Heart right ventricle (tissue), 16 donors: ENCODE measurements at regions not wholly inside any gene's neighbourhood (a gene's known extent, or its start where the extent isn't known, plus 50 kb on each side); places are given as distances from the start of the nearest gene placed in this dataset.

Experiments used
- ATAC-seq, 8 donors: fragments of 200-7000 bp; cut with Tn5 transposase; one replicate each; pipeline ENCODE4 v1.9.1; 2020; ENCODE audit warnings: mild to moderate bottlenecking in 8 of 8, moderate library complexity in 8 of 8, moderate number of reproducible peaks in 1 of 8
- DNase-seq, 2 donors: peaks; one replicate each; pipeline ENCODE4 v3.0.0-alpha.2; 2020
- H3K27ac ChIP-seq, 10 donors: fragments of 200-600 bp; sonication (generic) in 2 of 10; one replicate each; pipeline versions ENCODE4 v1.5.0 to v1.8.0; 2020 to 2022; ENCODE audit warnings: mild to moderate bottlenecking in 3 of 10
- H3K27me3 ChIP-seq, 7 donors: fragments of 200-600 bp; one replicate each; pipeline ENCODE4 v1.8.0; 2021 to 2022; ENCODE audit warnings: mild to moderate bottlenecking in 2 of 7
- H3K36me3 ChIP-seq, 9 donors: fragments of 200-600 bp; sonication (generic) in 1 of 9; one replicate each; pipeline versions ENCODE4 v1.5.0 to v1.8.0; 2020 to 2022; ENCODE audit warnings: mild to moderate bottlenecking in 2 of 9
- H3K4me1 ChIP-seq, 9 donors: fragments of 200-600 bp; sonication (generic) in 1 of 9; one replicate each; pipeline versions ENCODE4 v1.5.0 to v1.8.0; 2020 to 2022; ENCODE audit warnings: mild to moderate bottlenecking in 4 of 9
- H3K4me3 ChIP-seq, 10 donors: fragments of 200-600 bp; sonication (generic) in 2 of 10; one replicate each; pipeline versions ENCODE4 v1.5.0 to v1.8.0; 2020 to 2022; ENCODE audit warnings: mild to moderate bottlenecking in 7 of 10, moderate library complexity in 2 of 10
- H3K9me3 ChIP-seq, 11 donors: fragments of 200-600 bp in 10 of 11; sonication (generic) in 2 of 11; one replicate each; pipeline versions ENCODE4 v1.5.0 to v1.8.0; 2013 to 2022; ENCODE audit warnings: mild to moderate bottlenecking in 2 of 11, control low read depth in 1 of 11, moderate library complexity in 1 of 11
- CTCF ChIP-seq, 9 donors: fragments of 200-600 bp; sonication (generic) in 2 of 9; IDR thresholded peaks; one replicate each; pipeline versions ENCODE4 v1.5.0 to v1.8.0; 2021 to 2022; ENCODE audit warnings: antibody characterized with exemption in 9 of 9, mild to moderate bottlenecking in 5 of 9, moderate library complexity in 1 of 9
- WGBS, 2 donors: extraction: QIAGEN DNeasy Blood & Tissue Kit; methylation state at CpG; one replicate each; pipeline ENCODE4 v1.1.7; 2013; ENCODE audit warnings: inconsistent platforms in 1 of 2; 5-methylcytosine and 5-hydroxymethylcytosine counted together
- intact Hi-C, 10 donors: fragments of 100-400 bp; cut with DNase I; formaldehyde crosslinking; loops; one replicate each; pipeline versions ENCODE4 v1.11.1 to v1.14.2; 2022
- donor health status: Arrhythmogenic right ventricular cardiomyopathy.
- donor health status: ischemic (EF 13 %, LVEDD 7.1; RV severe dilation, severe dysfunction).
- donor health status: healthy with polysubstance abuse.
- donor health status: DM: no; HTN: yes; CAD: no.
- donor health status: DM: no; HTN: no; CAD: no.
- donor health status: ischemic (EF 25% LVEDD 6.9; RV normal size, moderate dysfunction).
- donor health status: ischemic (EF 25% LVEDD 5.7; RV mildly dilated, moderate dysfunction).
- donor health status: healthy.
- donor health status: DM: yes; HTN: yes; CAD: no.
- donor health status: Ischemic cardiomyopathy.
- donor health status: ischemic (EF 35%, LVEDD 5.7; RV mildly dilated, moderate dysfunction).
- donor health status: nonischemic (EF 11% LVEDD 7.7; RV severe dilation, severe dysfunction).
- donor health status: DM: yes; HTN: yes; CAD: no.
- donor health status: PGD.
- donor health status: ischemic (EF 29% LVEDD 5.4; RV normal size, mild dysfunction).
- donor health status: nonischemic (EF 23%, LVEDD 6.1; RV moderate dilation, normal function).

GRCh38 chr5:133758641-133759040 lies 146.3 kb upstream of the FSTL4 start:
- Histone ChIP-seq H3K4me1 (no peaks in the 10 kb centered on the region), H3K9me3 (no peaks in the 10 kb centered on the region), H3K4me3 (no peak overlapping the region), H3K27ac (no peak overlapping the region), H3K27me3 (peaks cover 0 to 42% (median 24%) of the 10 kb centered on the region in 7 donors), H3K36me3 (no peaks in the 10 kb centered on the region)
- no peak for TF ChIP-seq CTCF (IDR thresholded peaks at IDR 0.05)
- ATAC-seq (no peak), DNase-seq (no peak)
- intact Hi-C loops, result loop anchor here in 7 of 10 donors (5.0 to 10.0 kb wide), 3 partner anchors 106 to 176 kb away; no protein-coding TSS in a partner anchor
- WGBS, 2 donors, result 57 to 93% methylated on average over 1 of the region's 1 CpG

GRCh38 chr5:133757396-133757945 lies 145.1 kb upstream of the FSTL4 start:
- DNase-seq (no peak), ATAC-seq (no peak)
- peaks cover 0 to 42% (median 23%) of the 10 kb centered on the region in 7 donors for H3K27me3 ChIP-seq
- no peaks in the 10 kb centered on the region for H3K9me3 ChIP-seq
- no peak overlapping the region for H3K4me3 ChIP-seq
- WGBS, 2 donors, result 51 to 60% methylated on average over 8 of the region's 8 CpGs
- intact Hi-C loops, result loop anchor here in 7 of 10 donors (5.0 to 10.0 kb wide), 3 partner anchors 107 to 177 kb away; no protein-coding TSS in a partner anchor
- TF ChIP-seq CTCF (IDR thresholded peaks at IDR 0.05), result no peak
- H3K27ac ChIP-seq, result no peak overlapping the region
- no peaks in the 10 kb centered on the region for H3K36me3 ChIP-seq
- no peaks in the 10 kb centered on the region for H3K4me1 ChIP-seq

- no peak for DNase-seq
- H3K36me3 ChIP-seq, result no peaks in the 10 kb centered on the region
- no peak for ATAC-seq
- H3K27me3 ChIP-seq, result peaks cover 0 to 42% (median 23%) of the 10 kb centered on the region in 7 donors
- H3K4me1 ChIP-seq, result no peaks in the 10 kb centered on the region
- H3K27ac ChIP-seq, result no peak overlapping the region
- intact Hi-C loops, result loop anchor here in 7 of 10 donors (5.0 to 10.0 kb wide), 3 partner anchors 108 to 178 kb away; no protein-coding TSS in a partner anchor
- no peak for TF ChIP-seq CTCF (IDR thresholded peaks at IDR 0.05)
- 50 to 64% methylated on average over 3 of the region's 3 CpGs for WGBS, 2 donors
- H3K4me3 ChIP-seq, result no peak overlapping the region
- no peaks in the 10 kb centered on the region for H3K9me3 ChIP-seq
These were observed 144.4 kb upstream of the FSTL4 start for GRCh38 chr5:133756756-133757155.

- ATAC-seq (no peak), DNase-seq (no peak)
- no peaks in the 10 kb centered on the region for H3K36me3 ChIP-seq
- no peak overlapping the region for H3K27ac ChIP-seq
- H3K9me3 ChIP-seq, result no peaks in the 10 kb centered on the region
- no peak overlapping the region for H3K4me3 ChIP-seq
- no peak for TF ChIP-seq CTCF (IDR thresholded peaks at IDR 0.05)
- H3K27me3 ChIP-seq, result peaks cover 0 to 42% (median 23%) of the 10 kb centered on the region in 7 donors
- no peaks in the 10 kb centered on the region for H3K4me1 ChIP-seq
- 86 to 97% methylated on average over 3 of the region's 3 CpGs for WGBS, 2 donors
- intact Hi-C loops, result loop anchor here in 7 of 10 donors (5.0 to 10.0 kb wide), 3 partner anchors 109 to 179 kb away; no protein-coding TSS in a partner anchor
These were observed 143.7 kb upstream of the FSTL4 start for GRCh38 chr5:133756036-133756435.
